K562 (cell line): ENCODE measurements at regions not wholly inside any gene's neighbourhood (a gene's known extent, or its start where the extent isn't known, plus 50 kb on each side); places are given as distances from the start of the nearest gene placed in this dataset.

Source experiments
- POLR2A ChIP-seq: fragments of 450-650 bp; conservative IDR thresholded peaks from 2 replicates; pipeline ENCODE4 v1.6.1; 2016
- SIN3A ChIP-seq, 2 experiments: fragments of 150-350 bp in 1 of 2; IDR thresholded peaks; 2 replicates each; pipeline ENCODE4 v1.6.1; 2011 to 2016; ENCODE audit warnings: borderline replicate concordance in 2 of 2, low read depth in 2 of 2, low read length in 2 of 2, mild to moderate bottlenecking in 2 of 2, moderate library complexity in 2 of 2; ENCODE audit not compliant: control insufficient read depth in 1 of 2

- TF ChIP-seq POLR2A: no peak
- no peak for TF ChIP-seq SIN3A (IDR thresholded peaks at IDR 0.05; ENCODE audit: borderline replicate concordance in 2 of 2, control insufficient read depth in 1 of 2, low read depth in 2 of 2, low read length in 2 of 2)
Observed at GRCh38 chr11:81573367-81573766, 1160.3 kb downstream of the FAM181B start.
